ENCODE measurements at regions not wholly inside any gene's neighbourhood (a gene's known extent, or its start where the extent isn't known, plus 50 kb on each side); places are given as distances from the start of the nearest gene placed in this dataset.

DNA sequence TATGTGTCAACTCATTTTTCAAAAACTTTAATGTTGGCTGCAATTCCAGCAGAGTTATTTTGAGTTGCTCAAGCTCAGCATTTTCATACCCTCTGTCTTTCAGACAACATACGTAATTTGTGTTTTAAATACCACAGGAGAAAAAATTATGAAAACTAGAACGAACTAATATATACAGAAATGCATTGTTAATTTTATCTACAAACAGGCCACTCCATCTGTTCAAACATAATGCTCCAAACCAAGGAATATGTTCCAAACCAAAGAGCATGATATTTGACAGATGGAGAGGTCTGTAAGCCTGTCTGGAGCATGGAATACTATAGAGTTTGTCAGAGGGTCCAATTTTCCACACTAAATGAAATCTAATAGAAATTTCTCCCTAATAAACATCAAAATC lies 536.2 kb upstream of the FSIP2 start:
- H3K9me3 ChIP-seq (replicated peaks in 1 of 2; ENCODE audit: control insufficient read depth in 1 of 2, insufficient read depth in 1 of 2, low read length in 2 of 2): no peaks in the 10 kb centered on the region
- H3K27ac Mint-ChIP-seq: no peak overlapping the region
- DNase-seq: no peak
- no peaks in the 10 kb centered on the region for H4K20me1 ChIP-seq (ENCODE audit: insufficient read depth, low read length)
- peaks cover 0 to 2% (median 0%) of the 10 kb centered on the region in 7 donors for H3K9me3 Mint-ChIP-seq
- TF ChIP-seq, protein P1, sequence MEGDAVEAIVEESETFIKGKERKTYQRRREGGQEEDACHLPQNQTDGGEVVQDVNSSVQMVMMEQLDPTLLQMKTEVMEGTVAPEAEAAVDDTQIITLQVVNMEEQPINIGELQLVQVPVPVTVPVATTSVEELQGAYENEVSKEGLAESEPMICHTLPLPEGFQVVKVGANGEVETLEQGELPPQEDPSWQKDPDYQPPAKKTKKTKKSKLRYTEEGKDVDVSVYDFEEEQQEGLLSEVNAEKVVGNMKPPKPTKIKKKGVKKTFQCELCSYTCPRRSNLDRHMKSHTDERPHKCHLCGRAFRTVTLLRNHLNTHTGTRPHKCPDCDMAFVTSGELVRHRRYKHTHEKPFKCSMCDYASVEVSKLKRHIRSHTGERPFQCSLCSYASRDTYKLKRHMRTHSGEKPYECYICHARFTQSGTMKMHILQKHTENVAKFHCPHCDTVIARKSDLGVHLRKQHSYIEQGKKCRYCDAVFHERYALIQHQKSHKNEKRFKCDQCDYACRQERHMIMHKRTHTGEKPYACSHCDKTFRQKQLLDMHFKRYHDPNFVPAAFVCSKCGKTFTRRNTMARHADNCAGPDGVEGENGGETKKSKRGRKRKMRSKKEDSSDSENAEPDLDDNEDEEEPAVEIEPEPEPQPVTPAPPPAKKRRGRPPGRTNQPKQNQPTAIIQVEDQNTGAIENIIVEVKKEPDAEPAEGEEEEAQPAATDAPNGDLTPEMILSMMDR (IDR thresholded peaks at IDR 0.05): no peak
- H3K4me2 ChIP-seq (replicated peaks; ENCODE audit: extremely low read depth, low read length, poor library complexity, severe bottlenecking): no peak overlapping the region
- peaks cover 0 to 1% (median 0%) of the 10 kb centered on the region in 3 donors for H3K27me3 Mint-ChIP-seq (ENCODE audit: low read depth in 3 of 3)
- H3K36me3 Mint-ChIP-seq: no peaks in the 10 kb centered on the region
- H3K36me3 ChIP-seq (replicated peaks in 1 of 2; ENCODE audit: control insufficient read depth in 1 of 2, insufficient read depth in 2 of 2, low read length in 2 of 2): no peaks in the 10 kb centered on the region
- intact Hi-C loops (cut with micrococcal nuclease): no loop called here
- no peak overlapping the region for H2AFZ ChIP-seq (ENCODE audit: insufficient read depth, low read depth, low read length, poor library complexity, severe bottlenecking)
- no peaks in the 10 kb centered on the region for H3K4me1 Mint-ChIP-seq
- no peaks in the 10 kb centered on the region for H3K79me2 ChIP-seq (ENCODE audit: insufficient read depth, low read length)
- H3K27ac ChIP-seq (ENCODE audit: low read depth in 1 of 2, low read length in 2 of 2): no peak overlapping the region
- no peak overlapping the region for H3K9ac ChIP-seq (ENCODE audit: insufficient read depth, low read length, poor library complexity, severe bottlenecking)
- WGBS (ENCODE audit: insufficient coverage): no CpG with 5 or more reads among the region's 2 CpGs
- no peak overlapping the region for H3K4me3 ChIP-seq (replicated peaks in 1 of 3; ENCODE audit: low read depth in 2 of 3, low read length in 3 of 3)
- no peak overlapping the region for H3K4me3 Mint-ChIP-seq
- no peaks in the 10 kb centered on the region for H3K4me1 ChIP-seq (ENCODE audit: control insufficient read depth in 1 of 2, insufficient read depth in 2 of 2, low read length in 2 of 2)
- no peaks in the 10 kb centered on the region for H3K27me3 ChIP-seq (ENCODE audit: control insufficient read depth in 2 of 2, insufficient read depth in 2 of 2, low read length in 2 of 2)

DNA sequence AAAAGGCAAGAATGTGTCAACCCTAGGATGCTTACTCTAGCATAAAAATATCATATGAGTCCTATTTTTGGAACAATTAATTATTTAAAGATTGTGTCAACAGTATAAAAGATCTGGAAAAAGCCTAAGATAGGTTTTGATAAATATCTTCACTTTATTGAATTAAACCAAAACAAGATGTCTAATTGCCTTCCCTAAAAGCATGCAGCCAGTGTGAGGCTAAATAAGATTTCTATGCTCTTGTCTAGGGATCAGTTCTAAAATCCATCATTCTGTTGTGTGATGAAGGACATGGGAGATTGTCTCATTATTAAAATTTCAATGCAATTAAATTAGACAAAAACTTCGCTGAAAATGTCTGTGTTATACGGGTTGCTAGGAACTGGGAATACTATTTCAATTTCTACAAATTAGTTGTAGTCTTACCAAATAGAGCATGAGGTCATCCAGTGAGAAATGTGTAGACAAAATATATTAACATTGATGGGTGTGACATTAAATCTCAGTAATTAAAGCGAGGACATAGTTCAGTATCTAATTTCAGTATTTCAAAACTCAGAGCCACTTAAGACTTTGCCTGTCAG lies 535.6 kb upstream of the FSIP2 start:
- H3K36me3 Mint-ChIP-seq: no peaks in the 10 kb centered on the region
- no peak overlapping the region for H3K27ac Mint-ChIP-seq
- no peaks in the 10 kb centered on the region for H3K4me1 ChIP-seq (ENCODE audit: control insufficient read depth in 1 of 2, insufficient read depth in 2 of 2, low read length in 2 of 2)
- no peak for DNase-seq
- H3K36me3 ChIP-seq (replicated peaks in 1 of 2; ENCODE audit: control insufficient read depth in 1 of 2, insufficient read depth in 2 of 2, low read length in 2 of 2): no peaks in the 10 kb centered on the region
- no peak overlapping the region for H3K27ac ChIP-seq (ENCODE audit: low read depth in 1 of 2, low read length in 2 of 2)
- peaks cover 0 to 2% (median 0%) of the 10 kb centered on the region in 7 donors for H3K9me3 Mint-ChIP-seq
- no peak overlapping the region for H3K9ac ChIP-seq (ENCODE audit: insufficient read depth, low read length, poor library complexity, severe bottlenecking)
- H3K9me3 ChIP-seq (replicated peaks in 1 of 2; ENCODE audit: control insufficient read depth in 1 of 2, insufficient read depth in 1 of 2, low read length in 2 of 2): no peaks in the 10 kb centered on the region
- intact Hi-C loops (cut with micrococcal nuclease): no loop called here
- H4K20me1 ChIP-seq (ENCODE audit: insufficient read depth, low read length): no peaks in the 10 kb centered on the region
- H2AFZ ChIP-seq (ENCODE audit: insufficient read depth, low read depth, low read length, poor library complexity, severe bottlenecking): no peak overlapping the region
- no peaks in the 10 kb centered on the region for H3K4me1 Mint-ChIP-seq
- H3K27me3 ChIP-seq (ENCODE audit: control insufficient read depth in 2 of 2, insufficient read depth in 2 of 2, low read length in 2 of 2): no peaks in the 10 kb centered on the region
- H3K27me3 Mint-ChIP-seq (ENCODE audit: low read depth in 3 of 3): peaks cover 0 to 1% (median 0%) of the 10 kb centered on the region in 3 donors
- no peak overlapping the region for H3K4me2 ChIP-seq (replicated peaks; ENCODE audit: extremely low read depth, low read length, poor library complexity, severe bottlenecking)
- no peak overlapping the region for H3K4me3 Mint-ChIP-seq
- H3K4me3 ChIP-seq (replicated peaks in 1 of 3; ENCODE audit: low read depth in 2 of 3, low read length in 3 of 3): no peak overlapping the region
- WGBS (ENCODE audit: insufficient coverage): no CpG with 5 or more reads among the region's 3 CpGs
- H3K79me2 ChIP-seq (ENCODE audit: insufficient read depth, low read length): no peaks in the 10 kb centered on the region
- TF ChIP-seq, protein P1 (IDR thresholded peaks at IDR 0.05): no peak
